Lower lobe of right lung (tissue), 2 donors: ENCODE measurements at regions not wholly inside any gene's neighbourhood (a gene's known extent, or its start where the extent isn't known, plus 50 kb on each side); places are given as distances from the start of the nearest gene placed in this dataset.

ENCODE experiments used
- ATAC-seq, 2 donors: fragments of 200-7000 bp; cut with Tn5 transposase; one replicate each; pipeline ENCODE4 v1.9.1; 2020 to 2022; ENCODE audit warnings: mild to moderate bottlenecking in 2 of 2, moderate library complexity in 2 of 2
- DNase-seq: peaks from one replicate; pipeline ENCODE4 v3.0.0-alpha.2; 2020
- H3K27ac ChIP-seq: fragments of 200-600 bp; one replicate; pipeline ENCODE4 v1.8.0; 2022
- H3K27me3 ChIP-seq: fragments of 200-600 bp; one replicate; pipeline ENCODE4 v1.8.0; 2022; ENCODE audit warnings: low read depth
- H3K36me3 ChIP-seq: fragments of 200-600 bp; one replicate; pipeline ENCODE4 v1.8.0; 2022; ENCODE audit warnings: mild to moderate bottlenecking
- H3K4me1 ChIP-seq: fragments of 200-600 bp; one replicate; pipeline ENCODE4 v1.8.0; 2022
- H3K4me3 ChIP-seq: fragments of 200-600 bp; one replicate; pipeline ENCODE4 v1.8.0; 2022; ENCODE audit warnings: mild to moderate bottlenecking
- H3K9me3 ChIP-seq: fragments of 200-600 bp; one replicate; pipeline ENCODE4 v1.8.0; 2022
- CTCF ChIP-seq: fragments of 200-600 bp; IDR thresholded peaks from one replicate; pipeline ENCODE4 v1.8.0; 2022; ENCODE audit warnings: antibody characterized with exemption, mild to moderate bottlenecking
- intact Hi-C: fragments of 100-400 bp; cut with DNase I; formaldehyde crosslinking; loops from one replicate; pipeline ENCODE4 v1.11.0; 2022
- donor health status: DM: no; HTN: yes; CAD: no; lungs with severe emphysema.

- Histone ChIP-seq H3K4me1 (no peaks in the 10 kb centered on the region), H3K27ac (no peak overlapping the region), H3K36me3 (no peaks in the 10 kb centered on the region), H3K27me3 (no peaks in the 10 kb centered on the region), H3K9me3 (no peaks in the 10 kb centered on the region), H3K4me3 (no peak overlapping the region)
- no peak for ATAC-seq
- no peak for DNase-seq
- TF ChIP-seq CTCF = no peak
- intact Hi-C loops = no loop called here
Observed at GRCh38 chr2:16050261-16050907, 110.0 kb downstream of the MYCN start.

GRCh38 chr2:16049406-16049805 lies 109.1 kb downstream of the MYCN start:
- intact Hi-C loops = no loop called here
- no peak for TF ChIP-seq CTCF

GRCh38 chr2:16048466-16048865 lies 108.1 kb downstream of the MYCN start:
- H3K27me3 ChIP-seq = no peaks in the 10 kb centered on the region
- H3K27ac ChIP-seq = no peak overlapping the region
- no peak for TF ChIP-seq CTCF
- no peak overlapping the region for H3K4me3 ChIP-seq
- H3K9me3 ChIP-seq = no peaks in the 10 kb centered on the region
- ATAC-seq = no peak
- H3K36me3 ChIP-seq = no peaks in the 10 kb centered on the region
- intact Hi-C loops = no loop called here
- H3K4me1 ChIP-seq = no peaks in the 10 kb centered on the region
- DNase-seq = no peak

More at GRCh38 chr2:16049406-16049805, 109.1 kb downstream of the MYCN start:
- no peaks in the 10 kb centered on the region for H3K9me3 ChIP-seq
- no peaks in the 10 kb centered on the region for H3K27me3 ChIP-seq
- H3K27ac ChIP-seq = no peak overlapping the region
- no peaks in the 10 kb centered on the region for H3K36me3 ChIP-seq
- ATAC-seq (no peak), DNase-seq (no peak)
- no peak overlapping the region for H3K4me3 ChIP-seq
- H3K4me1 ChIP-seq = no peaks in the 10 kb centered on the region

- intact Hi-C loops = no loop called here
- no peak for ATAC-seq
- H3K36me3 ChIP-seq = no peaks in the 10 kb centered on the region
- no peak overlapping the region for H3K27ac ChIP-seq
- no peaks in the 10 kb centered on the region for H3K27me3 ChIP-seq
- no peaks in the 10 kb centered on the region for H3K9me3 ChIP-seq
- no peaks in the 10 kb centered on the region for H3K4me1 ChIP-seq
- no peak for TF ChIP-seq CTCF
- H3K4me3 ChIP-seq = no peak overlapping the region
- DNase-seq = no peak
Observed at GRCh38 chr2:16047701-16048100, 107.4 kb downstream of the MYCN start.

- H3K4me3 ChIP-seq = no peak overlapping the region
- no peak for TF ChIP-seq CTCF
- H3K27ac ChIP-seq = no peak overlapping the region
- H3K27me3 ChIP-seq = no peaks in the 10 kb centered on the region
- ATAC-seq (no peak), DNase-seq (no peak)
- H3K4me1 ChIP-seq = no peaks in the 10 kb centered on the region
- no peaks in the 10 kb centered on the region for H3K36me3 ChIP-seq
- intact Hi-C loops = no loop called here
- no peaks in the 10 kb centered on the region for H3K9me3 ChIP-seq
Observed at GRCh38 chr2:16046649-16047048, 106.3 kb downstream of the MYCN start.
